SK-N-SH treated with all-trans-retinoic acid at 6 μM for 48 hours (cell line): ENCODE measurements at regions not wholly inside any gene's neighbourhood (a gene's known extent, or its start where the extent isn't known, plus 50 kb on each side); places are given as distances from the start of the nearest gene placed in this dataset.
A peak's percentile ranks its signal among the peaks of the same experiment; 100 is the strongest.

ENCODE experiments used
- ATAC-seq: fragments of 200-7000 bp; cut with Tn5 transposase; 3 replicates; pipeline ENCODE4 v1.9.1; 2020; ENCODE audit warnings: mild to moderate bottlenecking, moderate library complexity
- ARNTL ChIP-seq: fragments of 450-650 bp; formaldehyde crosslinking; IDR thresholded peaks from 2 replicates; pipeline ENCODE4 v1.5.0; 2020; ENCODE audit warnings: low read depth, mild to moderate bottlenecking, moderate library complexity, borderline replicate concordance
- CREB5 ChIP-seq: fragments of 250-450 bp; sonication (Bioruptor Pico); IDR thresholded peaks from 2 replicates; pipeline ENCODE4 v1.5.1; 2020; ENCODE audit warnings: low read depth, mild to moderate bottlenecking, moderate library complexity
- CSDC2 ChIP-seq: fragments of 250-450 bp; sonication (Bioruptor Pico); IDR thresholded peaks from 2 replicates; pipeline ENCODE4 v1.5.0; 2020; ENCODE audit warnings: mild to moderate bottlenecking, moderate library complexity
- ESRRG ChIP-seq: fragments of 250-450 bp; sonication (Bioruptor Pico); IDR thresholded peaks from 2 replicates; pipeline ENCODE4 v1.6.1; 2021; ENCODE audit warnings: mild to moderate bottlenecking
- GLIS3 ChIP-seq: fragments of 250-450 bp; sonication (Bioruptor Pico); IDR thresholded peaks from 2 replicates; pipeline ENCODE4 v1.5.0; 2020; ENCODE audit warnings: mild to moderate bottlenecking, moderate library complexity
- ISL1 ChIP-seq: fragments of 250-450 bp; sonication (Bioruptor Pico); IDR thresholded peaks from 2 replicates; pipeline ENCODE4 v2.1.2; 2022; ENCODE audit warnings: mild to moderate bottlenecking, moderate library complexity
- OSR1 ChIP-seq: fragments of 250-450 bp; sonication (Bioruptor Pico); IDR thresholded peaks from 2 replicates; pipeline ENCODE4 v1.8.0; 2022; ENCODE audit warnings: moderate library complexity, mild to moderate bottlenecking, inconsistent platforms
- PATZ1 ChIP-seq: fragments of 250-450 bp; sonication (Bioruptor Pico); IDR thresholded peaks from 2 replicates; pipeline ENCODE4 v1.8.0; 2020; ENCODE audit warnings: mild to moderate bottlenecking, moderate library complexity, borderline replicate concordance
- TOX ChIP-seq: fragments of 250-450 bp; sonication (Bioruptor Pico); IDR thresholded peaks from 2 replicates; pipeline ENCODE4 v1.8.0; 2021; ENCODE audit warnings: mild to moderate bottlenecking, moderate library complexity, borderline replicate concordance
- TSHZ2 ChIP-seq: fragments of 250-450 bp; sonication (Bioruptor Pico); IDR thresholded peaks from 2 replicates; pipeline ENCODE4 v1.5.0; 2020; ENCODE audit warnings: mild to moderate bottlenecking, moderate library complexity
- ZC3H10 ChIP-seq: fragments of 250-450 bp; sonication (Bioruptor Pico); IDR thresholded peaks from 2 replicates; pipeline ENCODE4 v1.5.1; 2021; ENCODE audit warnings: mild to moderate bottlenecking, moderate library complexity
- TF ChIP-seq, protein P1 (sequence below): fragments of 250-450 bp; sonication (Bioruptor Pico); IDR thresholded peaks from 2 replicates; pipeline ENCODE4 v1.5.1; 2021; ENCODE audit warnings: mild to moderate bottlenecking, moderate library complexity

GRCh38 chr5:110242950-110243349, 483.5 kb downstream of the TMEM232 start:
- ATAC-seq: no peak
- TF ChIP-seq TSHZ2 (CRISPR knock-in tag): no peak

GRCh38 chr5:110248921-110249320, 477.6 kb downstream of the TMEM232 start:
- TF ChIP-seq TSHZ2 (CRISPR knock-in tag): no peak
- TF ChIP-seq ZC3H10 (CRISPR knock-in tag): no peak
- no peak for TF ChIP-seq ARNTL (CRISPR knock-in tag)
- TF ChIP-seq CSDC2 (CRISPR knock-in tag): no peak
- no peak for ATAC-seq

- peak; percentile 15; the same call in 1 of the 3 replicates for ATAC-seq
Observed at GRCh38 chr5:110250355-110250754, 476.1 kb downstream of the TMEM232 start.

More at GRCh38 chr5:110250355-110250754, 476.1 kb downstream of the TMEM232 start:
- TF ChIP-seq OSR1 (CRISPR knock-in tag) (no peak), ESRRG (CRISPR knock-in tag) (no peak), ISL1 (no peak), CREB5 (CRISPR knock-in tag) (no peak), TSHZ2 (CRISPR knock-in tag) (no peak), TOX (CRISPR knock-in tag) (no peak), ARNTL (CRISPR knock-in tag) (no peak), PATZ1 (CRISPR knock-in tag) (no peak), GLIS3 (CRISPR knock-in tag) (no peak)
- TF ChIP-seq, protein P1, sequence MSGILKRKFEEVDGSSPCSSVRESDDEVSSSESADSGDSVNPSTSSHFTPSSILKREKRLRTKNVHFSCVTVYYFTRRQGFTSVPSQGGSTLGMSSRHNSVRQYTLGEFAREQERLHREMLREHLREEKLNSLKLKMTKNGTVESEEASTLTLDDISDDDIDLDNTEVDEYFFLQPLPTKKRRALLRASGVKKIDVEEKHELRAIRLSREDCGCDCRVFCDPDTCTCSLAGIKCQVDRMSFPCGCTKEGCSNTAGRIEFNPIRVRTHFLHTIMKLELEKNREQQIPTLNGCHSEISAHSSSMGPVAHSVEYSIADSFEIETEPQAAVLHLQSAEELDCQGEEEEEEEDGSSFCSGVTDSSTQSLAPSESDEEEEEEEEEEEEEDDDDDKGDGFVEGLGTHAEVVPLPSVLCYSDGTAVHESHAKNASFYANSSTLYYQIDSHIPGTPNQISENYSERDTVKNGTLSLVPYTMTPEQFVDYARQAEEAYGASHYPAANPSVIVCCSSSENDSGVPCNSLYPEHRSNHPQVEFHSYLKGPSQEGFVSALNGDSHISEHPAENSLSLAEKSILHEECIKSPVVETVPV: no peak
